ENCODE measurements at regions not wholly inside any gene's neighbourhood (a gene's known extent, or its start where the extent isn't known, plus 50 kb on each side); places are given as distances from the start of the nearest gene placed in this dataset.

DNA sequence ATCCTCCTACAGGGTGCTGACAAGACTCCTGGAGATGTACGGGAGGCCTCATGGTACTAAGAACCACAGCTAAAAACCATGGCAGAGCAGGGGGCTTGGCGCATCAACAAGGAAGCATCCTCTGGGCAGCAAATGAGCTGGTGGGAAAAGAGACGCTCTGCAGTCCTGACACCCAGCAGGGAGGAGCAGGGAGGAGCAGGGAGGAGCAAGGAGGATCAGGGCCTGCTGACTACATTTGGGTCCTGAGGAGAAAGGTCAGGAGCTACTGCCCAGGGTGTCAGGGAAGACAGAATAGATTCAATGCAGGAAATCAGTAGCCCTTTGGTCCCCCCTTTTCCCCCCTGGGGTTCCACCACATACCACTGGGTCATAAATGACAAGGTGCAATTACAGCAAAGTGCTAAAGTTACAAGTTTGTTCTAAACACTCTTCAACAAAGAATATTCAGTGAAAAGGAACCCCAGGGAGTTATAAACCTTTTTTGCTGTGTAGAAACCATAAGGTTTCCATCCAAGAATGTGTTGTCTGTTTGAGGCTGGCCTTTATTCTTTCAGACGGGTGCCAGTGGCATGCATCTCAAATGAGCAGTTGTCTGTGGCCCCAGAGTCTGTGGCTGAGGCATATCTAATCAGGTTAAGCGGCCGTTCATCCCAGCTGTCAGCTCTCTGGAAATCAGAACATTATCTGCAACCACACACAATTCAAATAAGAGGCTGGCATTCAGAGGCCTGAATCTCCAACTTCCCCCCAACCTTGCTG is 325.0 kb downstream of the CDC5L start:
- no peak for DNase-seq
- H3K27me3 ChIP-seq (ENCODE audit: low read length): no peaks in the 10 kb centered on the region
- no peaks in the 10 kb centered on the region for H3K36me3 ChIP-seq (ENCODE audit: insufficient read depth, low read length)
- H4K20me1 ChIP-seq (ENCODE audit: insufficient read depth, low read depth, low read length): no peaks in the 10 kb centered on the region
- H3K79me2 ChIP-seq (ENCODE audit: low read length): no peaks in the 10 kb centered on the region
- no peak overlapping the region for H3K4me2 ChIP-seq (ENCODE audit: low read depth, low read length, poor library complexity, severe bottlenecking)
- no peak overlapping the region for H2AFZ ChIP-seq (ENCODE audit: low read length)
- no peak overlapping the region for H3K4me3 ChIP-seq (ENCODE audit: low read length)
- H3K9me3 ChIP-seq (ENCODE audit: low read length): no peaks in the 10 kb centered on the region
- H3K9me2 ChIP-seq (replicated peaks; ENCODE audit: insufficient read depth, low read length): no peaks in the 10 kb centered on the region
- H3K4me1 ChIP-seq (ENCODE audit: low read length): no peaks in the 10 kb centered on the region
- H3K27ac ChIP-seq (ENCODE audit: low read length): no peak overlapping the region
- H3K9ac ChIP-seq (ENCODE audit: low read length): no peak overlapping the region

DNA sequence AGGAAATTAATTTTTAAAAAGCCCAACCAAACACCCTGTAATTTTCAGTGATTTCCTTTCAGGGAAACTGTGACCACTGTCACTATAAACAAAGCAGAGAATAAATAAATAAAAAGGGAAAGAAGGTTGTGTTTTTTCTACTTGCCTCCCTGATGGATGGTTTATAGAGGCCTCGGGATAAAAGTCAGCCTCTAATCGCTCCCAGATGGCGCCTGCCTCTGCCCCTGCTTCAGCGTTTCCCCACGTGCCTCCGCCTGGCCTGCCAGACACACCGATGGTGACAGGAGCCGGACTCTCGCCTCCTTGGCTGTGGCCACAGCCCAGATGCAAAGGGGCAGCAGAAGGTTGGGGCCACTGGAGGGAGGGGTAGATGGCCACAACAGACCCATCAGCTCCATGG is 327.7 kb downstream of the CDC5L start:
- Histone ChIP-seq H3K9me3 (ENCODE audit: low read length) (no peaks in the 10 kb centered on the region), H3K9ac (ENCODE audit: low read length) (no peak overlapping the region), H3K27me3 (ENCODE audit: low read length) (no peaks in the 10 kb centered on the region), H3K27ac (ENCODE audit: low read length) (no peak overlapping the region), H3K4me2 (ENCODE audit: low read depth, low read length, poor library complexity, severe bottlenecking) (no peak overlapping the region), H4K20me1 (ENCODE audit: insufficient read depth, low read depth, low read length) (no peaks in the 10 kb centered on the region), H3K79me2 (ENCODE audit: low read length) (no peaks in the 10 kb centered on the region), H3K4me1 (ENCODE audit: low read length) (no peaks in the 10 kb centered on the region), H2AFZ (ENCODE audit: low read length) (no peak overlapping the region), H3K36me3 (ENCODE audit: insufficient read depth, low read length) (no peaks in the 10 kb centered on the region), H3K9me2 (replicated peaks; ENCODE audit: insufficient read depth, low read length) (no peaks in the 10 kb centered on the region), H3K4me3 (ENCODE audit: low read length) (no peak overlapping the region)
- no peak for DNase-seq

DNA sequence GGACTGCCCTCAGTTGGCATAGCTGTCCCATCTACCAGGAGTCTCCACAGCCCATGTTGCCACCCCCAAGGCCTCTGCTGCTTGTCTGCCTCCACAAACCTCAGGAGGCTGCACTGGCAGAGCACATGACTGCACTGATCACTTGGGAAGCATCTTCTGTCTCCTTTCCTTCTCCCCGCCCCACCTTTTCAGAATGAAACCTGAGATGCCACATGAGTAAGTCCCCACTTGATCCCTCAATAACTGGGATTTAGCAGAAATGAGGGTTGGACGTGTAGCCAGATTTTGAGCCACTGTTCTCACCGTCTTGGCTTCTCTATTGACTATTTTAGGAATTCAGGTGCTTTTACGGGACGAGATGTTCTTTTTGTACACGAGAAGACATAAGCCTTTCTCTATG is 328.4 kb downstream of the CDC5L start:
- Histone ChIP-seq H2AFZ (ENCODE audit: low read length) (no peak overlapping the region), H3K4me2 (ENCODE audit: low read depth, low read length, poor library complexity, severe bottlenecking) (no peak overlapping the region), H3K4me1 (ENCODE audit: low read length) (no peaks in the 10 kb centered on the region), H3K9me3 (ENCODE audit: low read length) (no peaks in the 10 kb centered on the region), H3K9me2 (replicated peaks; ENCODE audit: insufficient read depth, low read length) (no peaks in the 10 kb centered on the region), H3K36me3 (ENCODE audit: insufficient read depth, low read length) (no peaks in the 10 kb centered on the region), H3K27ac (ENCODE audit: low read length) (no peak overlapping the region), H3K79me2 (ENCODE audit: low read length) (no peaks in the 10 kb centered on the region), H3K9ac (ENCODE audit: low read length) (no peak overlapping the region), H3K4me3 (ENCODE audit: low read length) (no peak overlapping the region), H3K27me3 (ENCODE audit: low read length) (no peaks in the 10 kb centered on the region), H4K20me1 (ENCODE audit: insufficient read depth, low read depth, low read length) (no peaks in the 10 kb centered on the region)
- no peak for DNase-seq

DNA sequence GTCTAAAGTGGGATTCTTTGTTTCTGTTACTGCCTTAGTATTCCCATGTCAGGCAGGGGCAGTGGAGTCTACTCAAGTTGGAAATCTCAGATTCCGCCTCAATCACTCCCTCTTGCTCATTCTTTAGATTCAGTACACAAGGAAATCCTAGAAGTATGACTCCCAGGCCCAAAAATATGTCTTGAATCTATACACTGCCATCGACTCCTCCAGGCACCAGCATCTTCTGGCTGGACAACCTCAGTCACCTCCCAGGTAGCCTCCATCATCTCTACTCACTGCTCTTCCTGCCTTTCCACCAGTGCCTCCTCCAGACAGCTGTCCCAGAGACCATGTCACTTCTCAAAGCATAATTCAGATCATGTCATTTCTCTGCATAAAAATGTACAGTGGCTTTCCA is 329.9 kb downstream of the CDC5L start:
- Histone ChIP-seq H3K4me1 (ENCODE audit: low read length) (no peaks in the 10 kb centered on the region), H3K4me2 (ENCODE audit: low read depth, low read length, poor library complexity, severe bottlenecking) (no peak overlapping the region), H3K9ac (ENCODE audit: low read length) (no peak overlapping the region), H3K4me3 (ENCODE audit: low read length) (no peak overlapping the region), H3K27me3 (ENCODE audit: low read length) (no peaks in the 10 kb centered on the region), H3K27ac (ENCODE audit: low read length) (no peak overlapping the region), H4K20me1 (ENCODE audit: insufficient read depth, low read depth, low read length) (no peaks in the 10 kb centered on the region), H3K9me2 (replicated peaks; ENCODE audit: insufficient read depth, low read length) (no peaks in the 10 kb centered on the region), H3K9me3 (ENCODE audit: low read length) (no peaks in the 10 kb centered on the region), H2AFZ (ENCODE audit: low read length) (no peak overlapping the region), H3K79me2 (ENCODE audit: low read length) (no peaks in the 10 kb centered on the region), H3K36me3 (ENCODE audit: insufficient read depth, low read length) (no peaks in the 10 kb centered on the region)
- no peak for DNase-seq

DNA sequence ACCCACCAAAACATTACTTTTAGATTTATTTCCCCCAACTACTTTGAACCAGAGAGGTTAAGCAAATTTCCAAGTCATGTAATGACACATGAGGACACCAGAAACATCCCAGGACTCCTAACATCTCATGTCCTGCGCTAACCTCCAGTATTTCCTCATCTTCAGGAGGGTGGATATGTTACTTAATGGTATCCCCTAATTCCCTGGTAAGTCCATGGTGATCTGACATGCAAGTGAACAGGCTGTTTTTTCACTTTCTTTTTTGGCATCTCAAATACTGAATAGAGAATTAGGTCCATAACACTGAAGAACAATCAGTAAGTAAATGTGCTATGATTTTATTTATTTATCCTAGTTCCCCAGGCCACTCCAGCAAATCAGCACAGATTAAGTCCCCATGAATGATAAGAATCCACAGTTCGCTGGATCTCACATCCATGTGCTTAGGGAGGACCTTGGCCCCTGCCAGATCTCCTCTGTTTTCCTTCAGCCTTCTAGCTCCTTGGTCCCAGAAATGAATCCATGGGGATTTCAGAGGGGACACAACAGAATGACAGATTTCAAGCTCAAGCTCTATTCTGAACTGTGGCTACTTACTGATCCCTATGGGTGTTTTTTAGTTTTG is 334.6 kb downstream of the CDC5L start:
- Histone ChIP-seq H3K9ac (ENCODE audit: low read length) (no peak overlapping the region), H3K27ac (ENCODE audit: low read length) (no peak overlapping the region), H3K4me2 (ENCODE audit: low read depth, low read length, poor library complexity, severe bottlenecking) (no peak overlapping the region), H2AFZ (ENCODE audit: low read length) (no peak overlapping the region), H3K4me1 (ENCODE audit: low read length) (no peaks in the 10 kb centered on the region), H3K9me2 (replicated peaks; ENCODE audit: insufficient read depth, low read length) (no peaks in the 10 kb centered on the region), H3K79me2 (ENCODE audit: low read length) (no peaks in the 10 kb centered on the region), H3K36me3 (ENCODE audit: insufficient read depth, low read length) (no peaks in the 10 kb centered on the region), H3K4me3 (ENCODE audit: low read length) (no peak overlapping the region), H4K20me1 (ENCODE audit: insufficient read depth, low read depth, low read length) (no peaks in the 10 kb centered on the region), H3K9me3 (ENCODE audit: low read length) (no peaks in the 10 kb centered on the region), H3K27me3 (ENCODE audit: low read length) (no peaks in the 10 kb centered on the region)
- DNase-seq: no peak

DNA sequence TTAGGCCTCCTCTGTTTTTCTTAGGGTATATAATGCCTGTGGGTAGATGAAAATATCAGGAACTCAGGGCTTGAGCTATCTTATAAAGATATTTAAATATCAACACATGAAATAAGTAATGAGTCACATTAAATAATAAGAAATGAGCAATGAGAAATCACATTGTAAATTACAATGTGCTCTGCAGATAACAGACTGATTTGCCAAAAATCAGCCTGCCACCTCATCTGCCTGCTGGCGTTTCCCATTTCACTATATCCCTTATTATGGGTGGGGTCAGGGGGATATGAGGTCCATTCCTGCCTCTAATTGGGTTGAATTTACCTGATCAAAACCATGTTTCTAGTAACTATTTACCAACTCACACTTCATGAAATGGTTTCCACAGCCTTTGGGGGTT is 335.2 kb downstream of the CDC5L start:
- no peaks in the 10 kb centered on the region for H3K9me3 ChIP-seq (ENCODE audit: low read length)
- no peaks in the 10 kb centered on the region for H3K27me3 ChIP-seq (ENCODE audit: low read length)
- no peaks in the 10 kb centered on the region for H3K79me2 ChIP-seq (ENCODE audit: low read length)
- H3K9ac ChIP-seq (ENCODE audit: low read length): no peak overlapping the region
- H3K9me2 ChIP-seq (replicated peaks; ENCODE audit: insufficient read depth, low read length): no peaks in the 10 kb centered on the region
- H2AFZ ChIP-seq (ENCODE audit: low read length): no peak overlapping the region
- H3K4me3 ChIP-seq (ENCODE audit: low read length): no peak overlapping the region
- DNase-seq: no peak
- no peaks in the 10 kb centered on the region for H3K4me1 ChIP-seq (ENCODE audit: low read length)
- H3K27ac ChIP-seq (ENCODE audit: low read length): no peak overlapping the region
- H3K36me3 ChIP-seq (ENCODE audit: insufficient read depth, low read length): no peaks in the 10 kb centered on the region
- no peaks in the 10 kb centered on the region for H4K20me1 ChIP-seq (ENCODE audit: insufficient read depth, low read depth, low read length)
- H3K4me2 ChIP-seq (ENCODE audit: low read depth, low read length, poor library complexity, severe bottlenecking): no peak overlapping the region

DNA sequence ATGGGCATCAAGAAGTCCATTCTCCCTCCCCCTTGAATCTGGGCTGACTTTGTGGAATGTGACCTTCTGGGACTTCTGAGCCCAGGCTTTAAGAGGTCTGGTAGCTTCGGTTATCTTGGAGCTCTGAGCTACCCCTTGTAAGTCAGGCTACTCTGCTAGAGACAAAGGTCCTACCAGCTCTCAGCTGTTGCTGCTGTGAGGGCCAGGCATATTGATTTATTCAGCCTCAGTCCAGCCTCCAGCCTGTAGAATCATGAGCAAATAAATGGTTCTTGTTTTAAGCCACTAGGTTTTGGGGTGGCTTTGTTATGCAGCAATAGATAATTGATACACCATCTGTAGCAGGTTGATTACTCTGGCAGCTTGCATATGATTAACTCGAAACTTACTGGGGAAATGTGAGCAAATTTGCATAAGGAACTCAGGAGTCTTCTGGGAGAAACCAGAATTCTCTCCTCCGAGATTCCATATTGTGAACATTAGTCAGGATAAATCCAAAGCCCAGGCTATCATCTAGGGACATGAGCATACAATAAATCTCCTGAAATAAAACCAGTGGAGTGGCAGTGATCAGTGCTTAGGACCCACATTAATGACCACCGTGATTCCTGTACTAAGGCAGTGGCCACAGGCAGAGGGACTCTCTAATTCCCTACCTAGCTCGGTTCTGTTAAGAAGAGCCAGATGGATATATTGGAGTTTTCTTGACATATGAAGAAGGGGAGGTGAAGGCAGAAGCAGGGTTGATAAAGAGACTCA is 336.1 kb downstream of the CDC5L start:
- Histone ChIP-seq H3K36me3 (ENCODE audit: insufficient read depth, low read length) (no peaks in the 10 kb centered on the region), H3K4me3 (ENCODE audit: low read length) (no peak overlapping the region), H3K27me3 (ENCODE audit: low read length) (no peaks in the 10 kb centered on the region), H3K27ac (ENCODE audit: low read length) (no peak overlapping the region), H3K9me2 (replicated peaks; ENCODE audit: insufficient read depth, low read length) (no peaks in the 10 kb centered on the region), H4K20me1 (ENCODE audit: insufficient read depth, low read depth, low read length) (no peaks in the 10 kb centered on the region), H3K4me1 (ENCODE audit: low read length) (no peaks in the 10 kb centered on the region), H3K79me2 (ENCODE audit: low read length) (no peaks in the 10 kb centered on the region), H3K9me3 (ENCODE audit: low read length) (no peaks in the 10 kb centered on the region), H2AFZ (ENCODE audit: low read length) (no peak overlapping the region), H3K4me2 (ENCODE audit: low read depth, low read length, poor library complexity, severe bottlenecking) (no peak overlapping the region), H3K9ac (ENCODE audit: low read length) (no peak overlapping the region)
- DNase-seq: no peak

DNA sequence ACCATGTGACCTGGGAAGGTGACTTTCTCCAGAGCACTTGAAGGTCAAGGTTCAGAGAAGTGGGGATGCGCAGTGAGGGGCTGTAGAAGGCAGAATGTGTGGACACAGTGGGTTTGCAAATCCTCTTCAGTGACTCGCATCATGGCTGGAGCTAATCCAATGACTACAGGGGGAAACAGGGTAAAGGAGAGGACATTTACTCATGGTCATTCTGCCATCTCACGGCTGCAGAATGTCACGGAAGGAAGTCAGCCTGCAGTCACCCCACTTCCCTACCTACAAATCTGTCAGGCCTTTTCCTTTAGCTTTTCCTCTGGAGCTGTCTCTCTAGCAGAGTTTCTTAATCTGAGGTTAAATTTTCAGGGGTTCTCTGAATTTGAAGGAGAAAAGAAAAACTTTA is 337.6 kb downstream of the CDC5L start:
- no peaks in the 10 kb centered on the region for H4K20me1 ChIP-seq (ENCODE audit: insufficient read depth, low read depth, low read length)
- DNase-seq: peak; percentile 29
- H3K9ac ChIP-seq (ENCODE audit: low read length): no peak overlapping the region
- H3K79me2 ChIP-seq (ENCODE audit: low read length): no peaks in the 10 kb centered on the region
- H3K9me3 ChIP-seq (ENCODE audit: low read length): no peaks in the 10 kb centered on the region
- H3K4me3 ChIP-seq (ENCODE audit: low read length): no peak overlapping the region
- no peaks in the 10 kb centered on the region for H3K4me1 ChIP-seq (ENCODE audit: low read length)
- H3K9me2 ChIP-seq (replicated peaks; ENCODE audit: insufficient read depth, low read length): no peaks in the 10 kb centered on the region
- H3K4me2 ChIP-seq (ENCODE audit: low read depth, low read length, poor library complexity, severe bottlenecking): no peak overlapping the region
- H2AFZ ChIP-seq (ENCODE audit: low read length): no peak overlapping the region
- no peaks in the 10 kb centered on the region for H3K27me3 ChIP-seq (ENCODE audit: low read length)
- no peaks in the 10 kb centered on the region for H3K36me3 ChIP-seq (ENCODE audit: insufficient read depth, low read length)
- H3K27ac ChIP-seq (ENCODE audit: low read length): no peak overlapping the region
